GM19238 (cell line): ENCODE measurements at regions not wholly inside any gene's neighbourhood (a gene's known extent, or its start where the extent isn't known, plus 50 kb on each side); places are given as distances from the start of the nearest gene placed in this dataset.

Experiments
- DNase-seq: peaks from one replicate; pipeline ENCODE4 v3.0.0; 2011; ENCODE audit warnings: low spot score; ENCODE audit not compliant: insufficient read length

DNA sequence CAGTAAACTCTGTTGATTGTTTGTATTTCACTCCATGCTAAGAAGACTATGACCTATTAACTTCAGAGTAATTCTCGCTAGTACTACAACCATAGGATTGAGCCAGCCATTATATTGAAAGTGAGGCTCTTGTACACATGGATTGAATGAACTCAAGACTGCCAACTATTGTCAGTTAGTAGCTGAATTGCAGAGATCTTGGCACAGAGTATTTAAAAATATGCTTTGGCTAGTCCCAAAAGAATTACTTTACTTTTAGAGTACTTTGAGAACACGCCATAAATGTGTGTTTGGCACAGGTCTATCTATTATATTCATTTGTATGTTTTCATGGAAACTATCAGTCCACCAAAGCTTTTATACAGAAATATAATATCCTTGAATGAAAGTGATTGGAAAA lies 226.7 kb upstream of the DCBLD2 start:
- no peak for DNase-seq

GRCh38 chr3:99126316-99126715 lies 224.8 kb upstream of the DCBLD2 start:
- DNase-seq = no peak

GRCh38 chr3:99119385-99119784 lies 217.9 kb upstream of the DCBLD2 start:
- no peak for DNase-seq

DNA sequence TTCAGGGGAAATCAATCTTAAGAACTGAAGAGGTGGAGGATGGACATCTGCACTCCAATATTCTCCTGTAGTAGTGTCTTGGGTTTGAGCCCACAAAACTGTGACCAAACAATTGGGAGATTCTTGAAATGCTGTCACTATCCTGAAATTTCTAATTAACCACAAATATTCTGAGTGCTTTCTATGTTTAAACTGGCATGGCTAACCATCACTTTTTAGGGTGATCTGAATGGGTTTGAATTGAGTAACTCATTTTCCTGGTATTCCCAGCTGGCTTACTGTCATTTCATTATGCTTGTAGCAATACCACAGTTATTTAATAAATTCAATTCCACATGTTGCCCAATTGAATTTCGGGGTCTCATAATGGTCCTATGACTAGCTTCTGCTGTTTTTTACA lies 216.9 kb upstream of the DCBLD2 start:
- no peak for DNase-seq

GRCh38 chr3:99114565-99115291 lies 213.2 kb upstream of the DCBLD2 start:
- no peak for DNase-seq

DNA sequence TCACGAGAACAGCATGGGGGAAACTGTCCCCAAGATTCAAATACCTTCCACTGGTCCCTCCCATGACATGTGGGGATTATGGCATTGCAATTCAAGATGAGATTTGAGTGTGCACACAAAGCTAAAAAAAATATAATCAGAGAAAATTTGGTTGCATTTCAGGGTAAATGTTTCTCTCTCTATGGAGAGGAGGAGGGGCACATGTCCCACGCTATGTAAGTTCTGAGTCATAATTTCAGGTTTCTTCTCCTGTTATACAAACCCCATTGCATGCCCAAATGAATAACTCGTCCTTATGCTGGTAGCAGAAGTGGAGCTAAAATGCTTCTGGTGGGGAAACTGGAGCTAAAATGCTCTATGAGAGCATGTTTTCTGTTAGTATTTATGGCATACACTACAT lies 209.7 kb upstream of the DCBLD2 start:
- DNase-seq = no peak

GRCh38 chr3:99110401-99110800 lies 208.9 kb upstream of the DCBLD2 start:
- no peak for DNase-seq

GRCh38 chr3:99108508-99108907 lies 207.0 kb upstream of the DCBLD2 start:
- no peak for DNase-seq

- DNase-seq = no peak
Observed at GRCh38 chr3:99094606-99095005, 193.1 kb upstream of the DCBLD2 start.

DNA sequence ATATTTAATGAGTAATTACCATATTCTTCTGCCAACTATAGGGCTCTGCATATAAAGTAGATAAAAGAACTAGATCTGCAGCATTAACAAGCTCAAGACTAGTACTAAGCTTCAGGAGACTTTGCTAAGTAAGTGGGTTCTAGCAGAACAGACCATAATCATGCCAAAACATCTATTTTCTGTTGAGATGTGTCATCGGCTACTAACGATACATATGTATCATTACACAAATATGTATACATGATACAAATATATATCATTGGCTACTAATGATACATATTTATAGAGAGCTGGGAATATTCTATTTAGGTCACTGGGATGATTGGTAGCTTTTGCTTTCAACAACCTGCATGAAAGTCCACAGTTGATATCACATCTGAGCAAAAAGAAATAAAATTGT lies 185.8 kb upstream of the DCBLD2 start:
- no peak for DNase-seq

DNA sequence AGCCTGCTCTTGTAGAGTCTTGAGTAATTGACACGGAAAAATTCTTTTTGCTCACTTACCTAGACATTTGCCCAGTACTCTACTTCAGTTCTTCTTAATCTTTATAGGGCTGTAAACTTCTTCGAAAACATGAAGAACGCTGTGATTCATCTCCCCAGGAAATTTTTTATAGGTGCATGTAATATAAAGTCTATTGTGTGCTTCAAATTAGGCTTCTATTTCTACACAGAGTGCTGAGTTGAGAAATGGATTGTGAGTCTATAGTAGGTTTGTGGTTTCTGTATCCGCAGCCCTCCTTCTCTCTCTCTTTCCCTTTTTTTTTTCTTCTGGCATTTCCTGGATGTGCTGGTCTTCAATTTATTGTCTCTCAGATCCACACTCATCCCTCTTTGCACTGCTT lies 183.3 kb upstream of the DCBLD2 start:
- no peak for DNase-seq

GRCh38 chr3:99084156-99084555 lies 182.7 kb upstream of the DCBLD2 start:
- no peak for DNase-seq

DNA sequence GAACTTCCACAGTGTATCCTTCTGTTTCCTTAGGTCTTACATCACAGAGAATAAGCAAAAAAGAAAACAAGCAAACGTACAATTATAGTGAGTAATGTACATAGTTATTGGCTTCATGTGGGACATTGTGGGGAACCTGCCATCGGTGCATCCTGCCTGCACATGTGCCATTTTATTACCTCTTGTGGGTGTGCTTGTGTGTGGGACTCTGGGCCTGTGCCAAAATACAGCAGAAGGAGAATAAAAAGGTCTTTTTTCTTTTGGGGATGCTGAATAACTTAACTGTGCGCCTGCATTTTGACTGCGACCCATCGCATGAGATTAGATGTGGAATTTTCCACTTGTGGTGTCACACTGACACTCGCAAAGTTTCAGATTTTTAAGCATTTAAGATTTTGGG lies 169.6 kb upstream of the DCBLD2 start:
- DNase-seq = no peak

DNA sequence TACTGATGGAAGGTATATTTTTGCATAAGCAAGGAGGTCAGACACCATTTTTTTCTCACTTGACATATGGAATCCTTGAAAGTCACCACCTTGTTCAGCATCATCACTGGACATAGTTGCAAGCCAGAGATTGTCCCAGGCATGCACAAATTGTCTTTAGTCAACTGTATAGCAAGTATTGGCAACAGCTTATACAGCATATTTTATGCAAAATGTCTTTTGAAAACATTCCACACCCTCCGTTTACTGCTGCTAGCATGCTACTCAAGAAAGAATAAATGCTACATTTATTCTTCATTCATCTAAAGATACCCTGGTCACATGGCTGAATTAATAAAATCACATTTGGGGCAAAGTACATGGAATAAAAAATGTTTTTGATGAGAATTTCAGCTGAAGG lies 168.5 kb upstream of the DCBLD2 start:
- no peak for DNase-seq

DNA sequence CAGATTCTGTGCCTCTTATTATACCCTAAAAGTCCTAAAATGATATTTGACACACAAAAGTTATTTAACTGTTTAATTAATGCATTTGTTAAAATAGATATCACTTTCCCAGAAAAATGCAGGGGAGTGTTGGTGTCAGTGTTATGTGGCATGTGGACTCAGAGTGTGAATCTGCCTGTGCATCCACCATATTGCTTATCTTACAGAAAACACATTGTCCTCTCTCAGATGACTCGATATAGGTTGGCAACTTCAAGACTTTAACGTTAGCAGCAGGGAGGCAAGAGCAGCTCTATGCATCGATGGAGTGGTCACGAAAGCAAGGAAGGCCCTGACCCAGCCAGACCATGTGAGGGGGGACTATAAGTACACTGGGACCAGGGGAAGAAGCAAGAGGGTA lies 165.4 kb upstream of the DCBLD2 start:
- no peak for DNase-seq

DNA sequence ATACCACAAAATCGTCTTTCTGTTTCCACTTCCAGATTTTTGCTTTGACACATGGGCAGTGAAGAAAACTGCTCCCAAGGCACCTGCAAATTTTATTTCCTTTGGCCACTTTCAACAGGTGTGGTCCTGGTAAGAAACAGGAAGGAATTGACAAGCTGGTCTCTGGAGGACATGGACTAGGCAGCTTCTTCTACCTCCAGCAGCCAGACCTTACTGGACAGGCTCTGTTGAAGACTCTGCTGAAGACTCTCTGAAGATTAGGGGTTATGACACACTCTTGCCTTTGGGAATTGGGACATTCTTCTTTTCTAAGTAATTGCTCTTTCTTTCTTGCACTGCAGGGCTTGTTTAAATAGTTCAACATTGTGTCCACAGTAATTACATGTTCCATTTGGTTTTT lies 147.7 kb upstream of the DCBLD2 start:
- no peak for DNase-seq

DNA sequence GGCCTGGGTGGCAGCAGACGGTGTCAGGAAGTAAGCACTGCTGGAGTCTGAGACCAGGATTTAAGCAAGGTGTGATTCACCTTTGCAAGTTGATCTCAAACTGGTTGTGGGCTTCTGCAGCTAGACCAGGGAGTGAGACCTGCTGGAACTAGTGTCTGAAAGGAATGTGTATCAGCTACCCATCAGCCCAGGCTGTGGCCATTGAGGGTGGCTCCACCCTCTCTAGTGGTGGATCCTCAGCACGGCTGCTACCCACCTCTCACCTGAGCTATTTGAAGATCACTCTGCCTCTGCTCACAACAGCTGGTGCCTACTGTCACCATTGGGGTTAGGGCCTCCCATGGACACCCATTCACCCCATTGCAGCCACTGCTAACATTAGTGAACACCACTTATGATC lies 140.3 kb upstream of the DCBLD2 start:
- DNase-seq = no peak

- no peak for DNase-seq
Observed at GRCh38 chr3:99031778-99032177, 130.3 kb upstream of the DCBLD2 start.

GRCh38 chr3:99023590-99024192 lies 122.2 kb upstream of the DCBLD2 start:
- DNase-seq = no peak

- DNase-seq = no peak
Observed at GRCh38 chr3:99021466-99021865, 120.0 kb upstream of the DCBLD2 start.

DNA sequence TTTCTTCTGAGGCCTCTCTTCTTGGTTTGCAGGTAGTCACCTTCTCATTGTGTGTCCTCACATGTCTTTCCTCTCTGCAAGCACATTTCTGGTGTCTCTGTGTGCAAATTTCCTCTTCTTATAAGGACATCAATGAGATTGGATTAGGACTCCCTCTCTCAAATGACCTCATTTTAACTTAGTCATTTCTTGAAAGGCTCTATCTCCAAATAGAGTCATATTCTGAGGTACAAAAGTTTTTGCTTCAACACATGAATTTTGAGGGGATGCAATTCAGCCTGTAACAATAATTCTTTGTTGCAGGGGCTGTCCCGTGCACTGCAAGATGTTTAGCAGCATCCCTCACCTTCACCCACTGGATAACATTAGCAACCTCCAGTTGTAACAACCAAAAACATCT lies 115.0 kb upstream of the DCBLD2 start:
- DNase-seq = no peak

- DNase-seq = no peak
Observed at GRCh38 chr3:99013777-99014315, 112.4 kb upstream of the DCBLD2 start.

GRCh38 chr3:99013077-99013476 lies 111.6 kb upstream of the DCBLD2 start:
- DNase-seq = no peak
